HFFc6 (cell line): ENCODE measurements at regions not wholly inside any gene's neighbourhood (a gene's known extent, or its start where the extent isn't known, plus 50 kb on each side); places are given as distances from the start of the nearest gene placed in this dataset.
"Not testable (repeated sequence)": the region's sequence is repeated elsewhere in the genome, so short reads cannot be mapped to it uniquely, and the experiment has no call there.

Experiments
- DNase-seq: peaks from one replicate; pipeline ENCODE4 v3.0.0-alpha.2; 2018
- H3K27ac Mint-ChIP-seq: 2 replicates; pipeline ENCODE4 v1.8.0; 2020; ENCODE audit warnings: mild to moderate bottlenecking, mixed read lengths
- H3K27me3 Mint-ChIP-seq: 2 replicates; pipeline ENCODE4 v1.8.0; 2021; ENCODE audit warnings: mild to moderate bottlenecking, moderate library complexity, mixed read lengths; ENCODE audit not compliant: insufficient read depth
- H3K36me3 Mint-ChIP-seq: 2 replicates; pipeline ENCODE4 v1.8.0; 2021; ENCODE audit warnings: low read depth, mixed read lengths
- H3K4me1 Mint-ChIP-seq: 2 replicates; pipeline ENCODE4 v1.8.0; 2020; ENCODE audit warnings: low read depth, mixed read lengths
- H3K4me3 Mint-ChIP-seq: 2 replicates; pipeline ENCODE4 v1.8.0; 2020; ENCODE audit warnings: mild to moderate bottlenecking, moderate library complexity, mixed read lengths
- H3K9me3 Mint-ChIP-seq: 2 replicates; pipeline ENCODE4 v1.8.0; 2020; ENCODE audit warnings: mild to moderate bottlenecking, mixed read lengths
- TF ChIP-seq, protein P1 (sequence below): fragments of 200-600 bp; sonication (generic); IDR thresholded peaks from 2 replicates; pipeline ENCODE4 v1.5.0; 2021; ENCODE audit warnings: antibody characterized with exemption, mild to moderate bottlenecking

DNA sequence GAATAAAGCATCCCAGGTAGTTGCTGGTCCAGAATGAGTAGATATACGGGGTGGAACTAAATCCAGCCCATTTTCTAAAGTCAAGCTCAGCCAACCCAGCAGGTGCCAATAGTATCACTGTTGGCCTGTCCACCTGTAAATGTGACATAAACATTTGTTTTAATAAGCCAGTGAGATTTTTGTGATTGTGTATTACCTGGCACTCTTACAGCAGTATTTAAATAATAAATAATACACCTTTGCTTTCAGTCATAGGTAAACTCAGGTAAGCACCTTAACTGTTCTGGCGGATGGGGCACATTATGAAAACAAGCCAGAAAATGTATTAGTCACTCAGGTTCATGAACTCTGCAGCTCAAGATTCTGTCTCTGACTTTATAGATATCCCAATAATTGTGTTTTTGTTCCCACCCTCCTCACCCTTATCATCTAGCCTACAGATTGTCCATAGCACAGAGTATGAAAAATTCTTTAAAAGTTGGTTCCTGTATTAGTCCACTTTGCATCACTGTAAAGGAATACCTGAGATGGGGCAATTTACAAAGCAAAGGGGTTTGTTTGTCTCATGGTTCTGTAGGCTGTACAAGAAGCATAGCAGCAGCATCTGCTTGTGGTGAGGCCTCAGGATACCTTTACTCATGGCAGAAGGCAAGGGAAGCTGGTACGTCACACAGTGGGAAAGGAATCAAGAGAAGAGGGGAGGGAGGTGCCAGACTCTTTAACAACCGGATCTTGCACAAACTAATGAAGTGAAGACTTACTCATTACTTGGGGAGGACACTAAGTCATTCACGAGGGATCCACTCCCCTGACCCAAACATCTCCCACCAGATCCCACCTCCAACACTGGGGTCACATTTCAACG lies 73.0 kb upstream of the CYRIA start:
- TF ChIP-seq, protein P1, sequence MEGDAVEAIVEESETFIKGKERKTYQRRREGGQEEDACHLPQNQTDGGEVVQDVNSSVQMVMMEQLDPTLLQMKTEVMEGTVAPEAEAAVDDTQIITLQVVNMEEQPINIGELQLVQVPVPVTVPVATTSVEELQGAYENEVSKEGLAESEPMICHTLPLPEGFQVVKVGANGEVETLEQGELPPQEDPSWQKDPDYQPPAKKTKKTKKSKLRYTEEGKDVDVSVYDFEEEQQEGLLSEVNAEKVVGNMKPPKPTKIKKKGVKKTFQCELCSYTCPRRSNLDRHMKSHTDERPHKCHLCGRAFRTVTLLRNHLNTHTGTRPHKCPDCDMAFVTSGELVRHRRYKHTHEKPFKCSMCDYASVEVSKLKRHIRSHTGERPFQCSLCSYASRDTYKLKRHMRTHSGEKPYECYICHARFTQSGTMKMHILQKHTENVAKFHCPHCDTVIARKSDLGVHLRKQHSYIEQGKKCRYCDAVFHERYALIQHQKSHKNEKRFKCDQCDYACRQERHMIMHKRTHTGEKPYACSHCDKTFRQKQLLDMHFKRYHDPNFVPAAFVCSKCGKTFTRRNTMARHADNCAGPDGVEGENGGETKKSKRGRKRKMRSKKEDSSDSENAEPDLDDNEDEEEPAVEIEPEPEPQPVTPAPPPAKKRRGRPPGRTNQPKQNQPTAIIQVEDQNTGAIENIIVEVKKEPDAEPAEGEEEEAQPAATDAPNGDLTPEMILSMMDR = no peak
- Mint-ChIP-seq H3K9me3 (peaks cover 61% of the 10 kb centered on the region), H3K4me1 (no peaks in the 10 kb centered on the region), H3K4me3 (no peak overlapping the region), H3K27me3 (peaks cover 1% of the 10 kb centered on the region), H3K36me3 (no peaks in the 10 kb centered on the region), H3K27ac (no peak overlapping the region)
- no peak for DNase-seq

DNA sequence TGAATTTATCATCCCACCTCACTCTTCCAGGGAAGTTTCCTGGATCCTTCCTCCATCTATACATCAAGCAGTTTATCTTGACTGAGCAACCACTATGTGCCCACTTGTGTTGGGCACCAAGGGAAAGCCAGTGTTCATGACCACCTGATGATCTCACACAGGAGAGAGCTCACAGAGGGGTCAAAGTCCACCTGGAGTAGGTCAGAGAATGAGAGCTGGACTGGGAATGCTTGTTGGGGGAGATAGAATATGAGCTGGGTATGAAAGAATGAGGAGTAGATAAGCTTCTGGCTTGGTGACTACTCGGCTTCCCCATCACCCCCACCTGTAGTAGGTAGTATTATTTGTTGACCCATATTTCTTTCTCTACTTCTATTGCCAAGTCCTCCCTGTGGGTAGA lies 72.2 kb upstream of the CYRIA start:
- Mint-ChIP-seq H3K4me1 (no peaks in the 10 kb centered on the region), H3K9me3 (peaks cover 56% of the 10 kb centered on the region), H3K36me3 (no peaks in the 10 kb centered on the region), H3K4me3 (no peak overlapping the region), H3K27me3 (peaks cover 1% of the 10 kb centered on the region), H3K27ac (no peak overlapping the region)
- no peak for DNase-seq
- TF ChIP-seq, protein P1 = no peak

DNA sequence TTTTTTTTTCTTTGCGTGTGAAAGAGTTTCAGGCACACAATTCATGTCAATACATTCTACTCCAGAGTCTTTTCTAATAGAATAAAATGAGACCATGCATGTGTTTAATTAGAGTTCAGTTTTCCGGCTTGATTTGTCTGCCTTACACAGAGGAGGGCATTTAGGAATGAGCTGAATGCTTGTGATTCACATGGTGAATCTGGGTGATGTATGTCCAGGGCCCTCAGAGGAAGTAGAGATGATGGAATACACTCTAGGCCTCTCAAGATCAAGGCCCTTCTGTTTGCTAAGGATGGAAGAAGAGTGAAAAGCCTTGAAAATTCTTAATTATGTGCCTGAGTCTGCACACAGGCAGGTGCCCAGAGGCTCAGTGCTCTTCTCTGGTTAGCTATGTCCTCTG lies 71.0 kb upstream of the CYRIA start:
- TF ChIP-seq, protein P1 = no peak
- Mint-ChIP-seq H3K4me1 (no peaks in the 10 kb centered on the region), H3K9me3 (peaks cover 56% of the 10 kb centered on the region), H3K4me3 (no peak overlapping the region), H3K36me3 (no peaks in the 10 kb centered on the region), H3K27ac (no peak overlapping the region), H3K27me3 (peaks cover 1% of the 10 kb centered on the region)
- no peak for DNase-seq

DNA sequence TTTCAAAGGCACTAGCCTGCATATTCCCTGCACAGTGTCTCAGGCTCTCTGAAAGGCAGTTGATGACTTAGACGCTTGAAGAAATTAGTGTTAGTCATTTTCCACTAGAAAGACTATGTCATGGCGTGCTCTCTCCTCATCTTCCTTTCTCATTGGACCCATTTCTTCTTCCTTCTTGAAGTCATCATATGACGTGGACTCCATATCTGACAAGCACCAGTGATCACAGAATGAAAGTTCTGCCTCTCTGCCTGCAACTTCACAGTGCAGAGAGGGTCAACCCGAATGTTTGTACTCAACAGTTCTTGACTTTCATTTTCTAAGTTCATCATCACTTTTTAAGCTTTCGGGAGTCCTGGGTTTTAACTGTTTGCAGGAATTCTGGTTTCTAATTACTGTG lies 63.7 kb upstream of the CYRIA start:
- TF ChIP-seq, protein P1 = no peak
- Mint-ChIP-seq H3K4me3 (no peak overlapping the region), H3K9me3 (peaks cover 55% of the 10 kb centered on the region), H3K27me3 (no peaks in the 10 kb centered on the region), H3K27ac (no peak overlapping the region), H3K4me1 (no peaks in the 10 kb centered on the region), H3K36me3 (no peaks in the 10 kb centered on the region)
- DNase-seq = no peak

DNA sequence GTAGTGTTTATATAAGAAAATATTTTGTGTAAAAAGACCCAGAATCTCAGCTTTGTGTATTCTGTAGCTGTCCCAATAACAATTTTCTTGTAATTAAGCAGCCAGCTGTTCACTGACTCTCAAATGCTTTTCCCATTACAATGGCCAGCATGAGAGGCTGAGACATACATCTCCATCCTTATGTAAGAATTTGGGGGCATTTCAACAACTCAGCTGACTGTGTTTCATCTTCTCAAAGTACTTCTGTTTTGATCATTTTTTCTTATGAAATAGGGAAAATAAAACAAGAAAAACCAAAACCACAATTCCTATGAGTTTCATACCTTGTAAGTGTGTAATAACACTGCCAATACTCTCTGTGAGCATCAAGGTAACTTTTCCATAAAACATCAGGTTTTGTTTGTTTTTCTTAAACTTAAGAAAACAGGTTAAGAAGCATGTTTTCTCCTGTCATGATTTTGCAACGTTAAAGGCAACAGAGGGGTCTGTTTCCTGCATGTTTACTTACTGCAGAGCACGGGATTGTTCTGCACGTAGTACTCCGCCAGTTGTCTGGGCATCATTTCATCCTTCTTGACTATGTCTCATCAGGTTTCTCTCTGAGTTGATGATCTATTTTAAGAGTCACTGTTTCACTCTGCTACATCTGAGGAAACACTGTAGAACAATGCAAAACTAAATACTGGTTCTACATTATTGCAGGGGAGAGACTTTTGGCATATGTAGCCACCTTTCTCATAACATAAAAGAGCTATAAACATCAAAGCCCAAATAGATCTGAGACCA lies 62.9 kb upstream of the CYRIA start:
- H3K4me3 Mint-ChIP-seq = no peak overlapping the region
- no peak for DNase-seq
- H3K27ac Mint-ChIP-seq = no peak overlapping the region
- H3K27me3 Mint-ChIP-seq = no peaks in the 10 kb centered on the region
- TF ChIP-seq, protein P1 = no peak
- peaks cover 51% of the 10 kb centered on the region for H3K9me3 Mint-ChIP-seq
- H3K4me1 Mint-ChIP-seq = no peaks in the 10 kb centered on the region
- no peaks in the 10 kb centered on the region for H3K36me3 Mint-ChIP-seq

DNA sequence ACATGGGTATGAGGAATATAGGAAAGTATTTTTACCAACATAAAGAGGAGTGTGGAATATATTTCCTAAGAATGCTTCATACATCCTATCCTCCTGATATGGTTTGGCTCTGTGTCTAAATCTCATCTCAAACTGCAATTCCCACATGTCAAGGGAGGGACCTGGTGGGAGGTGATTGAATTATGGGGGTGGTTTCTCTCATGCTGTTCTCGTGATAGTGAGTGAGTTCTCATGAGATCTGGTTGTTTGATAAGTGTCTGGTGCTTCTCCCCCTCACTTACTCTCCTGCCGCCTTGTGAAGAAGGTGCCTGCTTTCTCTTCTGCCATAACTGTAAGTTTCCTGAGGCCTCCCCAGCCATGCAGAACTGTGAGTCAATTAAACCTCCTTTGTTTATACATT lies 62.2 kb upstream of the CYRIA start:
- not testable (repeated sequence) for H3K27ac Mint-ChIP-seq, H3K27me3 Mint-ChIP-seq, DNase-seq, H3K36me3 Mint-ChIP-seq, H3K4me1 Mint-ChIP-seq, H3K4me3 Mint-ChIP-seq
- H3K9me3 Mint-ChIP-seq = peaks cover 49% of the 10 kb centered on the region
